ENCODE measurements at regions not wholly inside any gene's neighbourhood (a gene's known extent, or its start where the extent isn't known, plus 50 kb on each side); places are given as distances from the start of the nearest gene placed in this dataset.

- Histone ChIP-seq H3K27ac (no peak overlapping the region), H3K4me3 (no peak overlapping the region), H3K9me3 (peaks cover 0 to 18% (median 9%) of the 10 kb centered on the region in 11 donors), H3K27me3 (peaks cover 0 to 58% (median 42%) of the 10 kb centered on the region in 7 donors), H3K4me1 (no peaks in the 10 kb centered on the region), H3K36me3 (no peaks in the 10 kb centered on the region)
- intact Hi-C loops (cut with DNase I) = no loop called here
- DNase-seq (no peak), ATAC-seq (no peak)
- WGBS, 2 donors = 18 to 19% methylated on average over 7 of the region's 7 CpGs
- TF ChIP-seq CTCF (IDR thresholded peaks at IDR 0.05) = no peak
Observed at GRCh38 chr20:57003012-57003411, 263.4 kb downstream of the BMP7 start.

- Histone ChIP-seq H3K27me3 (peaks cover 0 to 71% (median 49%) of the 10 kb centered on the region in 7 donors), H3K36me3 (no peaks in the 10 kb centered on the region), H3K4me1 (no peaks in the 10 kb centered on the region), H3K9me3 (peaks cover 0 to 4% (median 0%) of the 10 kb centered on the region in 11 donors), H3K4me3 (no peak overlapping the region), H3K27ac (no peak overlapping the region)
- no peak for TF ChIP-seq CTCF (IDR thresholded peaks at IDR 0.05)
- intact Hi-C loops (cut with DNase I) = no loop called here
- 66 to 71% methylated on average over 5 of the region's 5 CpGs for WGBS, 2 donors
- ATAC-seq (no peak), DNase-seq (no peak)
Observed at GRCh38 chr20:57004416-57004815, 262.0 kb downstream of the BMP7 start.

- ATAC-seq = no peak
- H3K27ac ChIP-seq = no peak overlapping the region
- H3K4me1 ChIP-seq = no peaks in the 10 kb centered on the region
- no peak overlapping the region for H3K4me3 ChIP-seq
- H3K27me3 ChIP-seq = peaks cover 0 to 77% (median 54%) of the 10 kb centered on the region in 7 donors
- 52 to 59% methylated on average over 12 of the region's 12 CpGs for WGBS, 2 donors
- TF ChIP-seq CTCF (IDR thresholded peaks at IDR 0.05) = no peak
- H3K36me3 ChIP-seq = no peaks in the 10 kb centered on the region
- no peak for DNase-seq
- H3K9me3 ChIP-seq = no peaks in the 10 kb centered on the region
- intact Hi-C loops (cut with DNase I) = no loop called here
Observed at GRCh38 chr20:57004951-57005933, 261.2 kb downstream of the BMP7 start.

GRCh38 chr20:57006411-57007170 lies 259.9 kb downstream of the BMP7 start:
- H3K27me3 ChIP-seq = peaks cover 0 to 89% (median 62%) of the 10 kb centered on the region in 7 donors
- no peak for TF ChIP-seq CTCF (IDR thresholded peaks at IDR 0.05)
- WGBS, 2 donors = 34 to 39% methylated on average over 11 of the region's 11 CpGs
- H3K36me3 ChIP-seq = no peaks in the 10 kb centered on the region
- H3K4me3 ChIP-seq = no peak overlapping the region
- no peaks in the 10 kb centered on the region for H3K9me3 ChIP-seq
- ATAC-seq (no peak), DNase-seq (no peak)
- no peaks in the 10 kb centered on the region for H3K4me1 ChIP-seq
- no peak overlapping the region for H3K27ac ChIP-seq
- intact Hi-C loops (cut with DNase I) = no loop called here
